K562 (cell line): ENCODE measurements at regions not wholly inside any gene's neighbourhood (a gene's known extent, or its start where the extent isn't known, plus 50 kb on each side); places are given as distances from the start of the nearest gene placed in this dataset.

Experiments
- ATAC-seq: fragments of 200-7000 bp; cut with Tn5 transposase; 3 replicates; pipeline ENCODE4 v1.9.1; 2020; ENCODE audit warnings: moderate library complexity
- BruUV-seq: library from RNA; stranded (reverse); fragments of 400-500 nt; replicated peaks from 2 replicates; lab custom pipeline; 2021; lab: Mats Ljungman, UMichigan
- CTCF ChIA-PET: fragments of 300-600 bp; formaldehyde crosslinking; extraction: SDS; loops from one replicate; lab custom pipeline; 2021; ENCODE audit warnings: low intra/inter-chr PET ratio; lab: Yijun Ruan, JAX
- POLR2A ChIA-PET: fragments of 300-600, 350-650 bp; sonication (Branson Sonifier 250); formaldehyde crosslinking; extraction: SDS; loops from one replicate; lab custom pipeline; 2021; ENCODE audit warnings: antibody characterized with exemption, inconsistent platforms; lab: Yijun Ruan, JAX
- DNase-seq, 4 experiments: peaks; one replicate each; pipeline versions ENCODE4 v3.0.0 to v3.0.0-alpha.2; 2011 to 2018; ENCODE audit warnings: low spot score in 3 of 4, mixed read lengths in 3 of 4; ENCODE audit errors: extremely low read depth in 1 of 4
- FAIRE-seq: peaks from 2 replicates; lab custom pipeline; 2011; peaks lifted over from hg19 to GRCh38; lab: Jason Lieb, UNC
- H2AFZ ChIP-seq: 2 replicates; pipeline ENCODE4 v1.6.0; 2011; ENCODE audit warnings: low read depth, low read length, control low read depth, inconsistent platforms
- H3K27ac ChIP-seq: fragments of 200-600 bp; 3 replicates; pipeline ENCODE4 v1.8.0; 2011; ENCODE audit warnings: low read depth, mild to moderate bottlenecking, control low read depth, inconsistent platforms, low read length, moderate library complexity, mixed read lengths; ENCODE audit errors: extremely low read depth
- H3K27me3 ChIP-seq, 2 experiments: fragments of 300-600 bp in 1 of 2; 2 replicates in 1 of 2; 3 replicates in 1 of 2; pipeline versions ENCODE4 v1.6.0 to v1.8.0; 2011; ENCODE audit warnings: inconsistent platforms in 2 of 2, low read length in 2 of 2, mild to moderate bottlenecking in 1 of 2, mixed read lengths in 1 of 2, moderate library complexity in 1 of 2; ENCODE audit not compliant: control insufficient read depth in 2 of 2, insufficient read depth in 2 of 2
- H3K36me3 ChIP-seq: fragments of 300-600 bp; 3 replicates; pipeline ENCODE4 v1.8.0; 2011; ENCODE audit warnings: mild to moderate bottlenecking, low read length, inconsistent platforms; ENCODE audit not compliant: control insufficient read depth, insufficient read depth
- H3K4me1 ChIP-seq, 2 experiments: fragments of 200-600 bp in 1 of 2; replicated peaks in 1 of 2; 2 replicates in 1 of 2; 3 replicates in 1 of 2; pipeline versions ENCODE4 v1.5.1 to v1.8.0; 2011; ENCODE audit warnings: inconsistent platforms in 2 of 2, low read length in 2 of 2, mild to moderate bottlenecking in 1 of 2, mixed read lengths in 1 of 2, moderate library complexity in 1 of 2; ENCODE audit not compliant: control insufficient read depth in 2 of 2, insufficient read depth in 2 of 2
- H3K4me2 ChIP-seq: 2 replicates; pipeline ENCODE4 v1.6.1; 2011; ENCODE audit warnings: low read length, control low read depth, inconsistent platforms, mixed read lengths; ENCODE audit not compliant: insufficient read depth
- H3K4me3 ChIP-seq: fragments of 200-600 bp; sonication (generic), shearing (Covaris generic); 2 replicates; pipeline ENCODE4 v1.5.1; 2016; ENCODE audit warnings: control low read depth, inconsistent platforms
- H3K79me2 ChIP-seq: fragments of 200-600 bp; 3 replicates; pipeline ENCODE4 v1.8.0; 2011; ENCODE audit warnings: low read length, inconsistent platforms; ENCODE audit not compliant: control insufficient read depth, insufficient read depth
- H3K9ac ChIP-seq, 2 experiments: 2 replicates each; pipeline versions ENCODE4 v1.6.0 to v1.6.1; 2011; ENCODE audit warnings: low read depth in 2 of 2, low read length in 2 of 2, control low read depth in 1 of 2, inconsistent platforms in 1 of 2, mild to moderate bottlenecking in 1 of 2, mixed read lengths in 1 of 2; ENCODE audit not compliant: insufficient read depth in 1 of 2
- H3K9me1 ChIP-seq: one replicate; pipeline ENCODE4 v1.6.0; 2011; ENCODE audit warnings: inconsistent platforms, mild to moderate bottlenecking, low read length, moderate library complexity; ENCODE audit not compliant: control insufficient read depth, insufficient read depth
- H3K9me3 ChIP-seq: replicated peaks from 2 replicates; pipeline ENCODE4 v1.5.1; 2011; ENCODE audit warnings: low read depth, low read length, inconsistent platforms; ENCODE audit not compliant: control insufficient read depth, insufficient read depth
- H4K20me1 ChIP-seq: replicated peaks from 2 replicates; pipeline ENCODE4 v1.6.1; 2011; ENCODE audit warnings: low read length, inconsistent platforms, mixed read lengths; ENCODE audit not compliant: control insufficient read depth, insufficient read depth
- BCL6 ChIP-seq: fragments of 250-450 bp; sonication (Bioruptor Pico); IDR thresholded peaks from 2 replicates; pipeline ENCODE4 v1.4.0; 2020
- KDM5B ChIP-seq: fragments of 200-600 bp; sonication (generic); IDR thresholded peaks from 2 replicates; pipeline ENCODE4 v1.6.1; 2012; ENCODE audit warnings: low read depth, mild to moderate bottlenecking, moderate library complexity, low read length, control low read depth, inconsistent platforms; ENCODE audit not compliant: insufficient replicate concordance
- KLF1 ChIP-seq: fragments of 450-650 bp; IDR thresholded peaks from 2 replicates; pipeline ENCODE4 v1.6.1; 2016; ENCODE audit warnings: missing genetic modification characterization, missing compliant biosample characterization
- KLF10 ChIP-seq: fragments of 250-450 bp; sonication (Bioruptor Pico); IDR thresholded peaks from 2 replicates; pipeline ENCODE4 v1.6.1; 2021; ENCODE audit warnings: matching md5 sums
- LARP7 ChIP-seq: fragments of 450-650 bp; IDR thresholded peaks from 2 replicates; pipeline ENCODE4 v1.6.1; 2016
- MAFK ChIP-seq: IDR thresholded peaks from 2 replicates; pipeline ENCODE4 v1.6.1; 2011; ENCODE audit warnings: low read length, improper control_type of control experiment
- NUFIP1 ChIP-seq: fragments of 450-650 bp; IDR thresholded peaks from 2 replicates; pipeline ENCODE4 v1.6.1; 2018; ENCODE audit not compliant: partially characterized antibody
- RBM17 ChIP-seq: fragments of 200-400 bp; formaldehyde crosslinking; IDR thresholded peaks from 2 replicates; pipeline ENCODE4 v1.6.1; 2017; ENCODE audit warnings: low read depth, mild to moderate bottlenecking, low read length, borderline replicate concordance
- RBM34 ChIP-seq: fragments of 200-400 bp; formaldehyde crosslinking; IDR thresholded peaks from 2 replicates; pipeline ENCODE4 v1.6.1; 2018; ENCODE audit warnings: low read length, borderline replicate concordance; ENCODE audit not compliant: insufficient read depth
- SMAD1 ChIP-seq: fragments of 150-350 bp; IDR thresholded peaks from 2 replicates; pipeline ENCODE4 v1.6.1; 2014; ENCODE audit warnings: low read length, low read depth; ENCODE audit not compliant: partially characterized antibody
- SMAD4 ChIP-seq: fragments of 250-450 bp; sonication (Bioruptor Pico); conservative IDR thresholded peaks from 2 replicates; pipeline ENCODE4 v1.8.0; 2021; ENCODE audit warnings: inconsistent platforms, mild to moderate bottlenecking, moderate library complexity
- THRB ChIP-seq: fragments of 450-650 bp; formaldehyde crosslinking; conservative IDR thresholded peaks from 2 replicates; pipeline ENCODE4 v1.4.0; 2022; ENCODE audit warnings: mild to moderate bottlenecking, missing genetic modification characterization
- ZNF444 ChIP-seq: fragments of 250-450 bp; sonication (Bioruptor Pico); IDR thresholded peaks from 2 replicates; pipeline ENCODE4 v1.4.0; 2020; ENCODE audit warnings: mild to moderate bottlenecking, moderate library complexity
- ZNF764 ChIP-seq: fragments of 250-450 bp; sonication (Bioruptor Pico); IDR thresholded peaks from 2 replicates; pipeline ENCODE4 v1.4.0; 2020; ENCODE audit warnings: low read depth, mild to moderate bottlenecking, moderate library complexity
- WGBS: fragments of 100-300 bp; shearing (Covaris generic); methylation state at CpG from one replicate; pipeline ENCODE4 v1.1.6; 2016; ENCODE audit warnings: low coverage, mixed read lengths; ENCODE audit not compliant: insufficient coverage; ENCODE audit errors: missing lambda C conversion rate; 5-methylcytosine and 5-hydroxymethylcytosine counted together
- in situ Hi-C: fragments of 300-500 bp; cut with MboI; formaldehyde crosslinking; loops from 4 replicates; pipeline ENCODE4 v1.15.0; 2018; ENCODE audit warnings: inconsistent platforms, mixed read lengths
- intact Hi-C: fragments of 100-400 bp; cut with micrococcal nuclease; formaldehyde crosslinking; loops from 2 replicates; pipeline ENCODE4 v1.14.2; 2022
- TF ChIP-seq, protein P1 (sequence below): fragments of 250-450 bp; sonication (Bioruptor Pico); IDR thresholded peaks from 2 replicates; pipeline ENCODE4 v1.6.1; 2021; ENCODE audit warnings: mild to moderate bottlenecking
- TF ChIP-seq, protein P2 (sequence below): fragments of 450-650 bp; formaldehyde crosslinking; IDR thresholded peaks from 2 replicates; pipeline ENCODE4 v1.4.0; 2022; ENCODE audit warnings: mild to moderate bottlenecking, moderate library complexity

GRCh38 chr6:169865346-169866139 is 114.1 kb downstream of the ERMARD start:
- Histone ChIP-seq H3K4me3 (no peak overlapping the region), H3K4me1 (no peaks in the 10 kb centered on the region), H3K9me1 (no peaks in the 10 kb centered on the region), H2AFZ (no peak overlapping the region), H3K27ac (no peak overlapping the region), H3K9ac (no peak overlapping the region; a peak in 1 of 4 replicates), H3K27me3 (peaks cover 22 to 49% of the 10 kb centered on the region in 2 experiments), H3K36me3 (no peaks in the 10 kb centered on the region), H3K4me2 (no peak overlapping the region), H4K20me1 (no peaks in the 10 kb centered on the region), H3K9me3 (no peaks in the 10 kb centered on the region; the same call in 1 of the 2 replicates), H3K79me2 (no peaks in the 10 kb centered on the region)
- 0% methylated on average over 13 of the region's 13 CpGs for WGBS
- DNase-seq (no peak), ATAC-seq (no peak), FAIRE-seq (no peak)
- ChIA-PET POLR2A (interaction anchor here (0.8 kb wide), 1 partner anchor 81 kb away, joined by 3 read pairs; no protein-coding TSS in a partner anchor), CTCF (no interaction called here)
- BruUV-seq, result no TSS peak
- in situ Hi-C loops, result no loop called here
- intact Hi-C loops, result no loop called here
- TF ChIP-seq THRB (CRISPR knock-in tag) (no peak), KLF1 (tag) (no peak), MAFK (no peak), KDM5B (no peak), ZNF764 (CRISPR knock-in tag) (no peak), RBM34 (no peak), NUFIP1 (no peak), SMAD1 (no peak), BCL6 (CRISPR knock-in tag) (no peak), KLF10 (no peak), ZNF444 (CRISPR knock-in tag) (no peak), RBM17 (no peak), SMAD4 (CRISPR knock-in tag) (no peak), LARP7 (no peak)
- TF ChIP-seq, protein P1, sequence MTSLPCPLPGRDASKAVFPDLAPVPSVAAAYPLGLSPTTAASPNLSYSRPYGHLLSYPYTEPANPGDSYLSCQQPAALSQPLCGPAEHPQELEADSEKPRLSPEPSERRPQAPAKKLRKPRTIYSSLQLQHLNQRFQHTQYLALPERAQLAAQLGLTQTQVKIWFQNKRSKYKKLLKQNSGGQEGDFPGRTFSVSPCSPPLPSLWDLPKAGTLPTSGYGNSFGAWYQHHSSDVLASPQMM (CRISPR knock-in tag), result no peak
- TF ChIP-seq, protein P2, sequence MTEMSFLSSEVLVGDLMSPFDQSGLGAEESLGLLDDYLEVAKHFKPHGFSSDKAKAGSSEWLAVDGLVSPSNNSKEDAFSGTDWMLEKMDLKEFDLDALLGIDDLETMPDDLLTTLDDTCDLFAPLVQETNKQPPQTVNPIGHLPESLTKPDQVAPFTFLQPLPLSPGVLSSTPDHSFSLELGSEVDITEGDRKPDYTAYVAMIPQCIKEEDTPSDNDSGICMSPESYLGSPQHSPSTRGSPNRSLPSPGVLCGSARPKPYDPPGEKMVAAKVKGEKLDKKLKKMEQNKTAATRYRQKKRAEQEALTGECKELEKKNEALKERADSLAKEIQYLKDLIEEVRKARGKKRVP (CRISPR knock-in tag), result no peak
